ENCODE measurements at regions not wholly inside any gene's neighbourhood (a gene's known extent, or its start where the extent isn't known, plus 50 kb on each side); places are given as distances from the start of the nearest gene placed in this dataset.

DNA sequence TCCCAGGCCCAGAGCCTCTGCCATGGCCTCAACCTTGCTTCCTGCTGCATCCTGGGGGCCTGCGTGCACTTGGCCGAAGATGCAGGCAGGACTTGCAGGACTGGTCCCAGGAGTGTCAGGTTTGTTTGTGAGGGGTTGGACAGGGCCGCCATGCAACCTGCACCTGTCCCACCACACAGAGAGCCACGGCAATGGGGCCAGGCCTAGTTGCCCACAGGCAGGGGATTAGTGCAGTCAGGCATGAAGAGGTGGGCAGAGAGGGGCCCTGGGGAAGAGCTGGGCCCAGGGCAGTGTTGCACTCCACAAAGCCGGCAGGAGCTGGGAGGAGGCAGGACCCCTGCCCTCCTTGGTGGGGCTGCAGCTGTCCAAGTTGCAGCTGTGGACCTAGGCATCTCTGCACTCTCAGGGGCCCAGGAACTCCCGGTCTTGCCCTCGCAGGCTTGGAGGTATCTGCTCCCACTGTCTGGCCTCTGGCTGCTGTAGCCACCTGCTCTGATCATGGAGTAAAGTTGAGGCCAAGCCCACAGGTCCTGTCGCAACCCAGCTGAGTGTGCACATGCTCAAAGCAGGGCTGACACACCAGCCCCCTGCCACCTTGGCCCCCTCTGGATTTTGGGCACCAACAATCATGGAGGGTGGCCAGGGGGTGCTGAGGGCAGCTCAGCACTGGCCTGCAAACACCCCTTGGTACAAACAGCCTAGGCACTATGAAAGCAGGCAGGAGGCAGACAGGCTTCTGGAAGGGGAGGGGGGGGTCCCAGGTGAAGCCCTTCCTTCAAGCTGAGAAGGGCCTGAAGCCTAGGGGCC lies 190.4 kb upstream of the PCDH10 start:
- TF ChIP-seq POLR2A (IDR thresholded peaks at IDR 0.05; ENCODE audit: borderline replicate concordance, extremely low read depth, insufficient read depth, insufficient read length) (no peak), RAD21 (IDR thresholded peaks at IDR 0.05; ENCODE audit: low read depth) (no peak)
- TF ChIP-seq, protein P1, sequence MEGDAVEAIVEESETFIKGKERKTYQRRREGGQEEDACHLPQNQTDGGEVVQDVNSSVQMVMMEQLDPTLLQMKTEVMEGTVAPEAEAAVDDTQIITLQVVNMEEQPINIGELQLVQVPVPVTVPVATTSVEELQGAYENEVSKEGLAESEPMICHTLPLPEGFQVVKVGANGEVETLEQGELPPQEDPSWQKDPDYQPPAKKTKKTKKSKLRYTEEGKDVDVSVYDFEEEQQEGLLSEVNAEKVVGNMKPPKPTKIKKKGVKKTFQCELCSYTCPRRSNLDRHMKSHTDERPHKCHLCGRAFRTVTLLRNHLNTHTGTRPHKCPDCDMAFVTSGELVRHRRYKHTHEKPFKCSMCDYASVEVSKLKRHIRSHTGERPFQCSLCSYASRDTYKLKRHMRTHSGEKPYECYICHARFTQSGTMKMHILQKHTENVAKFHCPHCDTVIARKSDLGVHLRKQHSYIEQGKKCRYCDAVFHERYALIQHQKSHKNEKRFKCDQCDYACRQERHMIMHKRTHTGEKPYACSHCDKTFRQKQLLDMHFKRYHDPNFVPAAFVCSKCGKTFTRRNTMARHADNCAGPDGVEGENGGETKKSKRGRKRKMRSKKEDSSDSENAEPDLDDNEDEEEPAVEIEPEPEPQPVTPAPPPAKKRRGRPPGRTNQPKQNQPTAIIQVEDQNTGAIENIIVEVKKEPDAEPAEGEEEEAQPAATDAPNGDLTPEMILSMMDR (IDR thresholded peaks at IDR 0.05 in 2 of 3, conservative IDR thresholded peaks at IDR 0.05 in 1 of 3; ENCODE audit: borderline replicate concordance in 1 of 3, insufficient read depth in 1 of 3, low read depth in 2 of 3, low read length in 2 of 3): no peak
